K562 (cell line): ENCODE measurements at regions not wholly inside any gene's neighbourhood (a gene's known extent, or its start where the extent isn't known, plus 50 kb on each side); places are given as distances from the start of the nearest gene placed in this dataset.

Source experiments
- ATAC-seq: fragments of 200-7000 bp; cut with Tn5 transposase; 3 replicates; pipeline ENCODE4 v1.9.1; 2020; ENCODE audit warnings: moderate library complexity
- BruUV-seq: library from RNA; stranded (reverse); fragments of 400-500 nt; replicated peaks from 2 replicates; lab custom pipeline; 2021; lab: Mats Ljungman, UMichigan
- CTCF ChIA-PET: fragments of 300-600 bp; formaldehyde crosslinking; extraction: SDS; loops from one replicate; lab custom pipeline; 2021; ENCODE audit warnings: low intra/inter-chr PET ratio; lab: Yijun Ruan, JAX
- POLR2A ChIA-PET: fragments of 300-600, 350-650 bp; sonication (Branson Sonifier 250); formaldehyde crosslinking; extraction: SDS; loops from one replicate; lab custom pipeline; 2021; ENCODE audit warnings: antibody characterized with exemption, inconsistent platforms; lab: Yijun Ruan, JAX
- DNase-seq, 4 experiments: peaks; one replicate each; pipeline versions ENCODE4 v3.0.0 to v3.0.0-alpha.2; 2011 to 2018; ENCODE audit warnings: low spot score in 3 of 4, mixed read lengths in 3 of 4; ENCODE audit errors: extremely low read depth in 1 of 4
- FAIRE-seq: peaks from 2 replicates; lab custom pipeline; 2011; peaks lifted over from hg19 to GRCh38; lab: Jason Lieb, UNC
- H2AFZ ChIP-seq: 2 replicates; pipeline ENCODE4 v1.6.0; 2011; ENCODE audit warnings: low read depth, low read length, control low read depth, inconsistent platforms
- H3K27ac ChIP-seq: fragments of 200-600 bp; 3 replicates; pipeline ENCODE4 v1.8.0; 2011; ENCODE audit warnings: low read depth, mild to moderate bottlenecking, control low read depth, inconsistent platforms, low read length, moderate library complexity, mixed read lengths; ENCODE audit errors: extremely low read depth
- H3K27me3 ChIP-seq, 2 experiments: fragments of 300-600 bp in 1 of 2; 2 replicates in 1 of 2; 3 replicates in 1 of 2; pipeline versions ENCODE4 v1.6.0 to v1.8.0; 2011; ENCODE audit warnings: inconsistent platforms in 2 of 2, low read length in 2 of 2, mild to moderate bottlenecking in 1 of 2, mixed read lengths in 1 of 2, moderate library complexity in 1 of 2; ENCODE audit not compliant: control insufficient read depth in 2 of 2, insufficient read depth in 2 of 2
- H3K36me3 ChIP-seq: fragments of 300-600 bp; 3 replicates; pipeline ENCODE4 v1.8.0; 2011; ENCODE audit warnings: mild to moderate bottlenecking, low read length, inconsistent platforms; ENCODE audit not compliant: control insufficient read depth, insufficient read depth
- H3K4me1 ChIP-seq, 2 experiments: fragments of 200-600 bp in 1 of 2; replicated peaks in 1 of 2; 2 replicates in 1 of 2; 3 replicates in 1 of 2; pipeline versions ENCODE4 v1.5.1 to v1.8.0; 2011; ENCODE audit warnings: inconsistent platforms in 2 of 2, low read length in 2 of 2, mild to moderate bottlenecking in 1 of 2, mixed read lengths in 1 of 2, moderate library complexity in 1 of 2; ENCODE audit not compliant: control insufficient read depth in 2 of 2, insufficient read depth in 2 of 2
- H3K4me2 ChIP-seq: 2 replicates; pipeline ENCODE4 v1.6.1; 2011; ENCODE audit warnings: low read length, control low read depth, inconsistent platforms, mixed read lengths; ENCODE audit not compliant: insufficient read depth
- H3K4me3 ChIP-seq: fragments of 200-600 bp; sonication (generic), shearing (Covaris generic); 2 replicates; pipeline ENCODE4 v1.5.1; 2016; ENCODE audit warnings: control low read depth, inconsistent platforms
- H3K79me2 ChIP-seq: fragments of 200-600 bp; 3 replicates; pipeline ENCODE4 v1.8.0; 2011; ENCODE audit warnings: low read length, inconsistent platforms; ENCODE audit not compliant: control insufficient read depth, insufficient read depth
- H3K9ac ChIP-seq, 2 experiments: 2 replicates each; pipeline versions ENCODE4 v1.6.0 to v1.6.1; 2011; ENCODE audit warnings: low read depth in 2 of 2, low read length in 2 of 2, control low read depth in 1 of 2, inconsistent platforms in 1 of 2, mild to moderate bottlenecking in 1 of 2, mixed read lengths in 1 of 2; ENCODE audit not compliant: insufficient read depth in 1 of 2
- H3K9me1 ChIP-seq: one replicate; pipeline ENCODE4 v1.6.0; 2011; ENCODE audit warnings: inconsistent platforms, mild to moderate bottlenecking, low read length, moderate library complexity; ENCODE audit not compliant: control insufficient read depth, insufficient read depth
- H3K9me3 ChIP-seq: replicated peaks from 2 replicates; pipeline ENCODE4 v1.5.1; 2011; ENCODE audit warnings: low read depth, low read length, inconsistent platforms; ENCODE audit not compliant: control insufficient read depth, insufficient read depth
- H4K20me1 ChIP-seq: replicated peaks from 2 replicates; pipeline ENCODE4 v1.6.1; 2011; ENCODE audit warnings: low read length, inconsistent platforms, mixed read lengths; ENCODE audit not compliant: control insufficient read depth, insufficient read depth
- COPS2 ChIP-seq: fragments of 450-650 bp; conservative IDR thresholded peaks from 2 replicates; pipeline ENCODE4 v1.6.1; 2016; ENCODE audit warnings: mild to moderate bottlenecking, moderate library complexity
- EWSR1 ChIP-seq: fragments of 450-650 bp; IDR thresholded peaks from 2 replicates; pipeline ENCODE4 v1.6.1; 2018; ENCODE audit warnings: borderline replicate concordance, mild to moderate bottlenecking, low read depth, moderate library complexity; ENCODE audit not compliant: partially characterized antibody
- HMGN3 ChIP-seq: IDR thresholded peaks from 2 replicates; pipeline ENCODE4 v1.6.1; 2011; ENCODE audit warnings: borderline replicate concordance, low read depth, mild to moderate bottlenecking, mixed read lengths, low read length; ENCODE audit not compliant: insufficient read length; ENCODE audit errors: extremely low read depth
- PRPF4 ChIP-seq: fragments of 200-400 bp; formaldehyde crosslinking; IDR thresholded peaks from one replicate; pipeline ENCODE4 v1.6.1; 2017; ENCODE audit warnings: low read length, low read depth, mild to moderate bottlenecking; ENCODE audit not compliant: insufficient read depth, poor library complexity, severe bottlenecking
- RFX5 ChIP-seq: IDR thresholded peaks from 2 replicates; pipeline ENCODE4 v1.6.1; 2011; ENCODE audit warnings: low read depth, mild to moderate bottlenecking, improper control_type of control experiment, low read length
- SMAD4 ChIP-seq: fragments of 250-450 bp; sonication (Bioruptor Pico); conservative IDR thresholded peaks from 2 replicates; pipeline ENCODE4 v1.8.0; 2021; ENCODE audit warnings: inconsistent platforms, mild to moderate bottlenecking, moderate library complexity
- ZNF583 ChIP-seq: fragments of 250-450 bp; sonication (Bioruptor Pico); IDR thresholded peaks from 2 replicates; pipeline ENCODE4 v1.4.0; 2020
- WGBS: fragments of 100-300 bp; shearing (Covaris generic); methylation state at CpG from one replicate; pipeline ENCODE4 v1.1.6; 2016; ENCODE audit warnings: low coverage, mixed read lengths; ENCODE audit not compliant: insufficient coverage; ENCODE audit errors: missing lambda C conversion rate; 5-methylcytosine and 5-hydroxymethylcytosine counted together
- in situ Hi-C: fragments of 300-500 bp; cut with MboI; formaldehyde crosslinking; loops from 4 replicates; pipeline ENCODE4 v1.15.0; 2018; ENCODE audit warnings: inconsistent platforms, mixed read lengths
- intact Hi-C: fragments of 100-400 bp; cut with micrococcal nuclease; formaldehyde crosslinking; loops from 2 replicates; pipeline ENCODE4 v1.14.2; 2022

DNA sequence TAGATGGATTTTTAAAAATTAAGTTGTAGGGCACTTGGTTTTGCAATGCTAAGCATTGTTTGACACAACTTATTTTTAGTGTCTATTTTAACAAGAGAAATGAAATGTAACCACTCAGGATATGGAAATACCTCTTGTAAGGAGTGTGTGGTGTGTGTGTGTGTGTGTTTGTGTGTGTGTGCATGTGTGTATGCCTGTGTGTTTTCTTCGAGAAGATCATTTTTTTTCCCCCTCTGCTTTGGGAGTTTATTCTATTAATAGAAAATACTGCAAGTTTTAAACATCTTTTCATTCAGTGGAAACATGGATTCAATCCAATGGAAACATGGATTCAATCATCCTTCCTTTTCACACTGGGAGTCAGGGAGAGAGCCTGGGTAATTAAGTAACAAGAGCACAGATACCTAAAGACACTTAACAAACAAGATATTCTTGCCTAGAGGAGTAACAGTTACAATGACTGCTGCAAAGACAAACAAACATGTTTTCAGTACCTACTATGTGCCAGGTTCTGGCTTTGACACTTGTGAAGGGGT is 567.2 kb upstream of the TBL1XR1 start:
- no peak overlapping the region for H3K9ac ChIP-seq
- DNase-seq (no peak), ATAC-seq (no peak), FAIRE-seq (no peak)
- H3K9me3 ChIP-seq: no peaks in the 10 kb centered on the region; the same call in 1 of the 2 replicates
- no peaks in the 10 kb centered on the region for H3K27me3 ChIP-seq
- no peak overlapping the region for H3K4me3 ChIP-seq
- BruUV-seq: no TSS peak
- H3K36me3 ChIP-seq: no peaks in the 10 kb centered on the region
- WGBS: 0% methylated on average over 1 of the region's 1 CpG
- no peaks in the 10 kb centered on the region for H3K79me2 ChIP-seq
- CTCF ChIA-PET: no interaction called here
- intact Hi-C loops: no loop called here
- in situ Hi-C loops: no loop called here
- H3K9me1 ChIP-seq: no peaks in the 10 kb centered on the region
- no peaks in the 10 kb centered on the region for H3K4me1 ChIP-seq
- H4K20me1 ChIP-seq: no peaks in the 10 kb centered on the region
- POLR2A ChIA-PET: no interaction called here
- no peak for TF ChIP-seq HMGN3
- no peak for TF ChIP-seq SMAD4
- no peak for TF ChIP-seq COPS2
- no peak for TF ChIP-seq RFX5
- TF ChIP-seq PRPF4: no peak
- TF ChIP-seq EWSR1: no peak
- no peak for TF ChIP-seq ZNF583
- H2AFZ ChIP-seq: no peak overlapping the region
- no peak overlapping the region for H3K4me2 ChIP-seq
- H3K27ac ChIP-seq: no peak overlapping the region
